ENCODE measurements at regions not wholly inside any gene's neighbourhood (a gene's known extent, or its start where the extent isn't known, plus 50 kb on each side); places are given as distances from the start of the nearest gene placed in this dataset.

GRCh38 chr5:17785774-17786173 is 151.5 kb downstream of the TAF11L14 start:
- TF ChIP-seq CTCF (optimal IDR thresholded peaks at IDR 0.05 in 1 of 3, IDR thresholded peaks at IDR 0.05 in 1 of 3, conservative IDR thresholded peaks at IDR 0.05 in 1 of 3; ENCODE audit: extremely low read depth in 1 of 3, insufficient read depth in 2 of 3, low read length in 3 of 3), result no peak
- TF ChIP-seq EZH2 (IDR thresholded peaks at IDR 0.05; ENCODE audit: low read length), result no peak
